ENCODE measurements at regions not wholly inside any gene's neighbourhood (a gene's known extent, or its start where the extent isn't known, plus 50 kb on each side); places are given as distances from the start of the nearest gene placed in this dataset.

- no peak overlapping the region for H3K4me3 ChIP-seq (ENCODE audit: low read depth, low read length, poor library complexity, severe bottlenecking)
- CTCF ChIA-PET (ENCODE audit: unreplicated experiment), result no interaction called here
- no peaks in the 10 kb centered on the region for H3K9me2 ChIP-seq (ENCODE audit: insufficient read depth, low read length)
- no peak overlapping the region for H2AFZ ChIP-seq (ENCODE audit: low read length)
- BruUV-seq (replicated peaks), result no TSS peak
- no peaks in the 10 kb centered on the region for H4K20me1 ChIP-seq (ENCODE audit: insufficient read depth, low read length)
- POLR2A ChIA-PET, result interaction anchor here (1.6 kb wide), 1 partner anchor 11 kb away, joined by 7 read pairs; no protein-coding TSS in a partner anchor
- no peaks in the 10 kb centered on the region for H3K9me3 ChIP-seq (ENCODE audit: low read length)
- no peaks in the 10 kb centered on the region for H3K36me3 ChIP-seq (ENCODE audit: insufficient read depth, low read length)
- H3K27ac ChIP-seq (ENCODE audit: low read depth, low read length, poor library complexity, severe bottlenecking), result no peak overlapping the region
- no peak overlapping the region for H3K4me2 ChIP-seq (ENCODE audit: low read length)
- no peak for TF ChIP-seq CTCF (conservative IDR thresholded peaks at IDR 0.05; ENCODE audit: low read length)
- TF ChIP-seq EZH2phosphoT487 (IDR thresholded peaks at IDR 0.05; ENCODE audit: borderline replicate concordance, low read depth, low read length), result no peak
- H3K79me2 ChIP-seq (ENCODE audit: insufficient read depth, low read depth, low read length), result no peaks in the 10 kb centered on the region
- H3K4me1 ChIP-seq (ENCODE audit: insufficient read depth, low read length, poor library complexity, severe bottlenecking), result no peaks in the 10 kb centered on the region
- intact Hi-C loops (cut with micrococcal nuclease; ENCODE audit: unreplicated experiment), result no loop called here
- no peak for DNase-seq (ENCODE audit: low spot score)
Measured at GRCh38 chr3:17980863-17981262, 238.4 kb upstream of the TBC1D5 start.

- intact Hi-C loops (cut with micrococcal nuclease; ENCODE audit: unreplicated experiment), result loop anchor here (10.0 kb wide), 1 partner anchor 315 kb away; no protein-coding TSS in a partner anchor
- DNase-seq (ENCODE audit: low spot score), result no peak
- no peaks in the 10 kb centered on the region for H3K9me3 ChIP-seq (ENCODE audit: low read length)
- no TSS peak for BruUV-seq (replicated peaks)
- H3K36me3 ChIP-seq (ENCODE audit: insufficient read depth, low read length), result no peaks in the 10 kb centered on the region
- no peaks in the 10 kb centered on the region for H4K20me1 ChIP-seq (ENCODE audit: insufficient read depth, low read length)
- no peak overlapping the region for H3K27ac ChIP-seq (ENCODE audit: low read depth, low read length, poor library complexity, severe bottlenecking)
- CTCF ChIA-PET (ENCODE audit: unreplicated experiment), result no interaction called here
- H3K9me2 ChIP-seq (ENCODE audit: insufficient read depth, low read length), result no peaks in the 10 kb centered on the region
- TF ChIP-seq CTCF (conservative IDR thresholded peaks at IDR 0.05; ENCODE audit: low read length) (no peak), EZH2phosphoT487 (IDR thresholded peaks at IDR 0.05; ENCODE audit: borderline replicate concordance, low read depth, low read length) (no peak)
- H3K79me2 ChIP-seq (ENCODE audit: insufficient read depth, low read depth, low read length), result no peaks in the 10 kb centered on the region
- no peak overlapping the region for H3K4me2 ChIP-seq (ENCODE audit: low read length)
- H2AFZ ChIP-seq (ENCODE audit: low read length), result no peak overlapping the region
- no peak overlapping the region for H3K4me3 ChIP-seq (ENCODE audit: low read depth, low read length, poor library complexity, severe bottlenecking)
- H3K4me1 ChIP-seq (ENCODE audit: insufficient read depth, low read length, poor library complexity, severe bottlenecking), result no peaks in the 10 kb centered on the region
- POLR2A ChIA-PET, result interaction anchor here (0.7 kb wide), 1 partner anchor 160 kb away, joined by 3 read pairs; no protein-coding TSS in a partner anchor
Measured at GRCh38 chr3:17979911-17980310, 237.5 kb upstream of the TBC1D5 start.

GRCh38 chr3:17979252-17979651 is 236.8 kb upstream of the TBC1D5 start:
- peak; percentile 34 for DNase-seq (ENCODE audit: low spot score)
- H3K79me2 ChIP-seq (ENCODE audit: insufficient read depth, low read depth, low read length), result no peaks in the 10 kb centered on the region
- H3K9me2 ChIP-seq (ENCODE audit: insufficient read depth, low read length), result no peaks in the 10 kb centered on the region
- no peak overlapping the region for H2AFZ ChIP-seq (ENCODE audit: low read length)
- ChIA-PET POLR2A (interaction anchor here (0.6 to 0.7 kb wide), 2 partner anchors 160 to 1784 kb away, joined by 3 to 4 read pairs; no protein-coding TSS in a partner anchor), CTCF (ENCODE audit: unreplicated experiment) (no interaction called here)
- H3K9me3 ChIP-seq (ENCODE audit: low read length), result no peaks in the 10 kb centered on the region
- no peak overlapping the region for H3K4me2 ChIP-seq (ENCODE audit: low read length)
- peak; percentile 66 for TF ChIP-seq CTCF (conservative IDR thresholded peaks at IDR 0.05; ENCODE audit: low read length)
- TF ChIP-seq EZH2phosphoT487 (IDR thresholded peaks at IDR 0.05; ENCODE audit: borderline replicate concordance, low read depth, low read length), result no peak
- H3K36me3 ChIP-seq (ENCODE audit: insufficient read depth, low read length), result no peaks in the 10 kb centered on the region
- no TSS peak for BruUV-seq (replicated peaks)
- no peak overlapping the region for H3K4me3 ChIP-seq (ENCODE audit: low read depth, low read length, poor library complexity, severe bottlenecking)
- no peaks in the 10 kb centered on the region for H3K4me1 ChIP-seq (ENCODE audit: insufficient read depth, low read length, poor library complexity, severe bottlenecking)
- no peaks in the 10 kb centered on the region for H4K20me1 ChIP-seq (ENCODE audit: insufficient read depth, low read length)
- H3K27ac ChIP-seq (ENCODE audit: low read depth, low read length, poor library complexity, severe bottlenecking), result no peak overlapping the region
- intact Hi-C loops (cut with micrococcal nuclease; ENCODE audit: unreplicated experiment), result loop anchor here (10.0 kb wide), 1 partner anchor 316 kb away; no protein-coding TSS in a partner anchor
